ENCODE measurements at regions not wholly inside any gene's neighbourhood (a gene's known extent, or its start where the extent isn't known, plus 50 kb on each side); places are given as distances from the start of the nearest gene placed in this dataset.

- Mint-ChIP-seq H3K36me3 (peaks cover 34% of the 10 kb centered on the region), H3K4me1 (peaks cover 92% of the 10 kb centered on the region), H3K4me3 (no peak overlapping the region), H3K27ac (peak overlapping the region; percentile 40), H3K9me3 (ENCODE audit: low read depth) (no peaks in the 10 kb centered on the region), H3K27me3 (no peaks in the 10 kb centered on the region)
- CTCF ChIA-PET, result interaction anchor here (0.7 to 10.7 kb wide), 8 partner anchors 13 to 285 kb away, joined by 3 to 94 read pairs (median 4); partner anchors contain the start of gene CCR1
- DNase-seq (no peak), ATAC-seq (no peak)
Observed at GRCh38 chr3:46093327-46093942, 66.2 kb upstream of the XCR1 start.

DNA sequence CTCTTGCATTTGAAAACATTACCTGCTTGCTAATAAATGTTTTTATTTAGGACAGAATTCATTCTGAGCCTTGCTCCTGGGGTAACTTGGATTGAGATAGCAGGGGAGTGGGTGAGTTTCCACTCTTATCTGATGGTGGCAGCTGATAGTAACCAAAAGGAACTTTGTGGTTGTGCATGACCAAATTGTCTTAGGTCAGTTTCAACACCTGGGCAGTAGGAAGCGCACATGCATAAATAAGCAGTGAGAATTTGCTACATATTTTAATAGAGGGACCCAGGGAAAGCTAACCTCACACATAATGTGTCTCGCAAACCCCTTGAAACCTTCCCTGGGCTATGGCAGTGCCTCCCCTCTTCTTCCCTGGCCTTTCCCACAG, 65.4 kb upstream of the XCR1 start:
- Mint-ChIP-seq H3K4me1 (peaks cover 88% of the 10 kb centered on the region), H3K27me3 (peaks cover 3% of the 10 kb centered on the region), H3K4me3 (no peak overlapping the region), H3K27ac (peak overlapping the region; percentile 44), H3K36me3 (peaks cover 34% of the 10 kb centered on the region), H3K9me3 (ENCODE audit: low read depth) (no peaks in the 10 kb centered on the region)
- CTCF ChIA-PET, result interaction anchor here (0.8 to 10.7 kb wide), 6 partner anchors 12 to 286 kb away, joined by 3 to 94 read pairs (median 4); partner anchors contain the start of gene CCR1
- DNase-seq (no peak), ATAC-seq (no peak)

DNA sequence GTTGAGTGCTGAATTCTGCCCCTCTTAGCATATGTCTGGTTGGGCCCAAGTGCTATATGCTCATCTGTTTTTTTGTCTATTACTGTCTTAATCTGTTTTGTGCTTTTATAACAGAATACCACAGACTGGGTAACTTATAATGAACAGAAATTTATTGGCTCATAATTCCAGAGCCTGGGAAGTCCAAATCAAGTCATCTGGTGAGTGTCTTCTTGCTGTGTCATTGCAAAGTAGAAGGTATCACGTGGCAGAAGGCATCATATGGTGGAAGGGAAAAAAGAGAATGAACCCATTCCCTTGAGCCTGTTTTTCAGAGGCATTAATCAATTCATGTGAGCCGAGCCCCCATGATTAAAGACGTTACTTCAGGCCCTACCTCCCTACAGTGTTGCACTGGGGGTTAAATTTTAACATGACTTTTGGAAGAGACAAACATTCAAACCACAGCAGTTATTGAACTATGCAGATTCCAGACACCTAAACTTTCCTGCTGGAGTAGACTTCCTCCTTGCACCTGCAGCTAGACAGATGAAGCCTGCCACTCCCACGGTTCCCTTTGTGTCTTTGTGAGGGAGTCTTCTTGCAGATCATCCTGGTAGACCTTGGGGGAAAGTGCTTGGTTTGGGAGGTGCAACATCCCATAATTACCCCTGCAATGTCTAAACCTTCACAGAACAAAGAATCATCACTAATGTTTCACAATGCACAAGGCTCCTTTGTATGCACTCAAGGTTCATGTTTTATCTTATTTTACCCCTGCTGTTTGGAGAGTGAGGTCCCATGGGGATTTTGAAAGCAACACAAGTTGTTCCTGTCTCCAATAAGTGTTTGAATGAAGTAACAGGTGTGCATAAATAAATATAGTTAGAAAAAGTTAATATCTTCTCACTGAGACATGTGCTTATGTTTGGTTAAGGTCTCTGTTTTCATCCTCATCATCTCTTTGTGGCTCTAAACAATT, 64.7 kb upstream of the XCR1 start:
- Mint-ChIP-seq H3K36me3 (peaks cover 34% of the 10 kb centered on the region), H3K4me3 (no peak overlapping the region)

DNA sequence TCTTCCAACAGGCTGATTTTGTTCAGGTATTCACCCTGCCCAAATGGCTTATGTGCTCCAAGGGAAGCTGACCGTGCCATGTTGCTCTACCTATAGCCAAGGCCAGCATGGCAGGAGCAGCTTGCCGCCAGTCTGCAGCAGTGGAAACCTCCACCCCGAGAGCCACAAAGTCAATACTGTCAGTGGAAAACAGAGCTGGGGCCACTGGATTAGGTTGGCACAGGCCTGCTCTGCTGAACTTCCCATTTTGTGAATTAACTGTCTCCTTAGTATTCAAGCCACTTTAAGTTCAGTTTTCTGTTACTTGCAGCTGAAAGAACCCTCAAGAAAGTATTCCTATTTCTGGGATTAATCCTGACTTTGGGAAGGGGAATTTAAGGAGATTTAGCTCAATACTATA, 63.8 kb upstream of the XCR1 start:
- H3K27me3 Mint-ChIP-seq, result peaks cover 3% of the 10 kb centered on the region
- peaks cover 73% of the 10 kb centered on the region for H3K4me1 Mint-ChIP-seq
- no peaks in the 10 kb centered on the region for H3K9me3 Mint-ChIP-seq (ENCODE audit: low read depth)
- DNase-seq (no peak), ATAC-seq (no peak)
- H3K27ac Mint-ChIP-seq, result no peak overlapping the region
- H3K36me3 Mint-ChIP-seq, result peaks cover 29% of the 10 kb centered on the region
- CTCF ChIA-PET, result interaction anchor here (0.9 to 8.7 kb wide), 11 partner anchors 8 to 467 kb away, joined by 3 to 98 read pairs (median 3); partner anchors contain the start of gene CCR1
- no peak overlapping the region for H3K4me3 Mint-ChIP-seq

More for the DNA sequence above, 64.7 kb upstream of the XCR1 start:
- peak overlapping the region; percentile 44 for H3K27ac Mint-ChIP-seq
- DNase-seq (no peak), ATAC-seq (no peak)
- H3K9me3 Mint-ChIP-seq (ENCODE audit: low read depth), result no peaks in the 10 kb centered on the region
- H3K4me1 Mint-ChIP-seq, result peaks cover 82% of the 10 kb centered on the region
- CTCF ChIA-PET, result interaction anchor here (1.1 to 10.7 kb wide), 8 partner anchors 13 to 397 kb away, joined by 3 to 98 read pairs (median 4); partner anchors contain the start of gene CCR1
- peaks cover 3% of the 10 kb centered on the region for H3K27me3 Mint-ChIP-seq

- CTCF ChIA-PET, result interaction anchor here (0.8 to 8.7 kb wide), 14 partner anchors 9 to 468 kb away, joined by 3 to 98 read pairs (median 4); partner anchors contain the start of genes CCR1 and CCR5
- peaks cover 3% of the 10 kb centered on the region for H3K27me3 Mint-ChIP-seq
- no peaks in the 10 kb centered on the region for H3K9me3 Mint-ChIP-seq (ENCODE audit: low read depth)
- peaks cover 25% of the 10 kb centered on the region for H3K36me3 Mint-ChIP-seq
- H3K4me1 Mint-ChIP-seq, result peaks cover 72% of the 10 kb centered on the region
- no peak overlapping the region for H3K4me3 Mint-ChIP-seq
- H3K27ac Mint-ChIP-seq, result peak overlapping the region; percentile 66
- ATAC-seq (peak; percentile 67), DNase-seq (peak; percentile 59)
Observed at GRCh38 chr3:46090161-46090591, 62.9 kb upstream of the XCR1 start.

- peaks cover 65% of the 10 kb centered on the region for H3K4me1 Mint-ChIP-seq
- no peak overlapping the region for H3K4me3 Mint-ChIP-seq
- no peaks in the 10 kb centered on the region for H3K9me3 Mint-ChIP-seq (ENCODE audit: low read depth)
- CTCF ChIA-PET, result interaction anchor here (0.7 to 8.7 kb wide), 14 partner anchors 9 to 469 kb away, joined by 3 to 98 read pairs (median 6); partner anchors contain the start of genes CCR1 and CCR5
- ATAC-seq (peak; percentile 71), DNase-seq (peak; percentile 76)
- H3K36me3 Mint-ChIP-seq, result peaks cover 20% of the 10 kb centered on the region
- H3K27ac Mint-ChIP-seq, result peak overlapping the region; percentile 66
- peaks cover 3% of the 10 kb centered on the region for H3K27me3 Mint-ChIP-seq
Observed at GRCh38 chr3:46089237-46090011, 62.1 kb upstream of the XCR1 start.

- DNase-seq (peak; percentile 65), ATAC-seq (peak; percentile 47)
- Mint-ChIP-seq H3K36me3 (peaks cover 9% of the 10 kb centered on the region), H3K4me3 (no peak overlapping the region), H3K27ac (no peak overlapping the region), H3K4me1 (peaks cover 56% of the 10 kb centered on the region), H3K27me3 (peaks cover 3% of the 10 kb centered on the region), H3K9me3 (ENCODE audit: low read depth) (no peaks in the 10 kb centered on the region)
- CTCF ChIA-PET, result interaction anchor here (1.0 to 8.7 kb wide), 19 partner anchors 8 to 471 kb away, joined by 3 to 98 read pairs (median 6); partner anchors contain the start of genes CCR1, CCR5 and CXCR6
Observed at GRCh38 chr3:46087871-46088270, 60.6 kb upstream of the XCR1 start.

- H3K9me3 Mint-ChIP-seq (ENCODE audit: low read depth), result no peaks in the 10 kb centered on the region
- ATAC-seq (no peak), DNase-seq (no peak)
- peaks cover 53% of the 10 kb centered on the region for H3K4me1 Mint-ChIP-seq
- no peak overlapping the region for H3K27ac Mint-ChIP-seq
- CTCF ChIA-PET, result interaction anchor here (1.2 to 8.7 kb wide), 17 partner anchors 10 to 402 kb away, joined by 3 to 98 read pairs (median 7); partner anchors contain the start of genes CCR1, CCR5 and CXCR6
- no peak overlapping the region for H3K4me3 Mint-ChIP-seq
- H3K27me3 Mint-ChIP-seq, result peaks cover 3% of the 10 kb centered on the region
- peaks cover 9% of the 10 kb centered on the region for H3K36me3 Mint-ChIP-seq
Observed at GRCh38 chr3:46086986-46087385, 59.7 kb upstream of the XCR1 start.

- Mint-ChIP-seq H3K9me3 (ENCODE audit: low read depth) (no peaks in the 10 kb centered on the region), H3K27ac (no peak overlapping the region), H3K4me1 (peaks cover 51% of the 10 kb centered on the region), H3K27me3 (peaks cover 8% of the 10 kb centered on the region), H3K36me3 (peaks cover 7% of the 10 kb centered on the region), H3K4me3 (no peak overlapping the region)
- no peak for ATAC-seq
- peak; percentile 38 for DNase-seq
- CTCF ChIA-PET, result interaction anchor here (1.1 to 8.7 kb wide), 8 partner anchors 10 to 294 kb away, joined by 3 to 98 read pairs (median 6); partner anchors contain the start of genes CCR1 and CCR5
Observed at GRCh38 chr3:46086083-46086437, 58.8 kb upstream of the XCR1 start.

GRCh38 chr3:46085421-46086082, 58.3 kb upstream of the XCR1 start:
- Mint-ChIP-seq H3K9me3 (ENCODE audit: low read depth) (no peaks in the 10 kb centered on the region), H3K27me3 (peaks cover 10% of the 10 kb centered on the region), H3K27ac (no peak overlapping the region), H3K4me3 (no peak overlapping the region), H3K4me1 (peaks cover 46% of the 10 kb centered on the region), H3K36me3 (peaks cover 7% of the 10 kb centered on the region)
- CTCF ChIA-PET, result interaction anchor here (1.1 to 14.2 kb wide), 7 partner anchors 10 to 295 kb away, joined by 3 to 708 read pairs (median 7); partner anchors contain the start of genes CCR1, CCR5 and CXCR6
- DNase-seq (peak; percentile 31), ATAC-seq (no peak)

DNA sequence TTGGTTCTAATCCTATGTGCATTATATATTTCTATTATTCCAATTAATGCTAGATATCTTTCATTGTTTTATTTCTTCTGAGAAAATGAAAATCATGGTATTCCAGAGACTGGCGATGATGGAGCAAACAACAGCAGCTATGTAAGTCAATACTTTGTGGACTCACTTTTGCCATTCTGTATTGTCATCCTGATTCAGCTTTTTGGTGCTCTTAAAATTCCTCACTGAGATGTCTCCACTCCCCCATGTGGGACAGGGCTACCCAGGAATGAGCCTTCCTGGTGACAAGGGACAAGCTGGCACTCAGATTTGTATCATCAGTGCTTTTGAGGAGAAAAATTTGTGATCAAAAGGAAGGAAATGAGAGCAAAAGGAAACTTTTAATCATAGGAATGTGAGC, 56.7 kb upstream of the XCR1 start:
- no peak overlapping the region for H3K27ac Mint-ChIP-seq
- CTCF ChIA-PET, result interaction anchor here (1.1 to 14.2 kb wide), 7 partner anchors 8 to 405 kb away, joined by 3 to 708 read pairs (median 7); partner anchors contain the start of genes CCR1 and CXCR6
- H3K36me3 Mint-ChIP-seq, result peaks cover under 1% of the 10 kb centered on the region
- no peak overlapping the region for H3K4me3 Mint-ChIP-seq
- H3K9me3 Mint-ChIP-seq (ENCODE audit: low read depth), result no peaks in the 10 kb centered on the region
- no peak for ATAC-seq
- H3K4me1 Mint-ChIP-seq, result peaks cover 40% of the 10 kb centered on the region
- peaks cover 10% of the 10 kb centered on the region for H3K27me3 Mint-ChIP-seq
- DNase-seq, result no peak

DNA sequence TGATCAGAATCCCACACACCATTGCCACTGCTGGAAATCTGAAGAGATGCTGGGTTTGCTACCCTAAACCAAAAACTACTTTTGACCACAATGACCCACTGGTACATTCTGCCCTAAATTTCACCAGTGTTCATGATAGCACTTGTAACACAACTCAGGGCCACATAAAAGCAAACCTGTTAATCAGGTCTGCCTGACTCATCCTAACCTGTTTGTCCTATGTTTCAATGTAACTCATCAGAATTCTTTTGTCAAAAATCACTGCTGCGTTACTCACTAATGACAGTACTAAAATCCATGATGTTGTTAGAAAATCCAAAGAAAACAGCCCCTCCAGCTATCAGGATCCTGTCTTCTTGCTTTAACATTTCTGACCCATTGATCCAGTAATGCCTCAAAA, 55.6 kb upstream of the XCR1 start:
- H3K9me3 Mint-ChIP-seq (ENCODE audit: low read depth), result no peaks in the 10 kb centered on the region
- ATAC-seq, result no peak
- H3K27ac Mint-ChIP-seq, result no peak overlapping the region
- H3K27me3 Mint-ChIP-seq, result peaks cover 9% of the 10 kb centered on the region
- DNase-seq, result no peak
- peaks cover 42% of the 10 kb centered on the region for H3K4me1 Mint-ChIP-seq
- CTCF ChIA-PET, result interaction anchor here (0.8 to 14.2 kb wide), 6 partner anchors 12 to 296 kb away, joined by 3 to 708 read pairs (median 7); partner anchors contain the start of genes CCR5 and CXCR6
- H3K4me3 Mint-ChIP-seq, result no peak overlapping the region
- H3K36me3 Mint-ChIP-seq, result no peaks in the 10 kb centered on the region

All from activated CD8-positive, alpha-beta memory T cell treated with anti-CD3 and anti-CD28 coated beads, Interleukin-2, amount 10 ng/mL, durations not matched to agents 7 days and 5 days (primary cell).